Coronary artery (tissue), 2 donors: ENCODE measurements at regions not wholly inside any gene's neighbourhood (a gene's known extent, or its start where the extent isn't known, plus 50 kb on each side); places are given as distances from the start of the nearest gene placed in this dataset.
"Not testable (repeated sequence)": the region's sequence is repeated elsewhere in the genome, so short reads cannot be mapped to it uniquely, and the experiment has no call there.

Experiments used
- DNase-seq: peaks from one replicate; pipeline ENCODE4 v3.0.0-alpha.2; 2017; ENCODE audit warnings: low spot score
- H3K27ac ChIP-seq, 2 donors: fragments of 200-600 bp; sonication (generic); one replicate each; pipeline ENCODE4 v1.5.1; 2016 to 2019
- H3K4me3 ChIP-seq: fragments of 200-600 bp; sonication (generic); 2 replicates; pipeline ENCODE4 v1.5.1; 2016; ENCODE audit warnings: mild to moderate bottlenecking, moderate library complexity
- CTCF ChIP-seq: fragments of 200-600 bp; sonication (generic); IDR thresholded peaks from one replicate; pipeline ENCODE4 v1.5.1; 2019; ENCODE audit warnings: antibody characterized with exemption

GRCh38 chr12:90729736-90730135 is 225.2 kb downstream of the CCER1 start:
- TF ChIP-seq CTCF = no peak
- Histone ChIP-seq H3K4me3 (no peak overlapping the region), H3K27ac (no peak overlapping the region)
- no peak for DNase-seq

GRCh38 chr12:90712671-90713070 is 242.3 kb downstream of the CCER1 start:
- DNase-seq = no peak
- Histone ChIP-seq H3K4me3 (no peak overlapping the region), H3K27ac (no peak overlapping the region)
- no peak for TF ChIP-seq CTCF

GRCh38 chr12:90710711-90711110 is 244.3 kb downstream of the CCER1 start:
- TF ChIP-seq CTCF = no peak
- H3K27ac ChIP-seq = no peak overlapping the region

GRCh38 chr12:90706036-90706435 is 248.9 kb downstream of the CCER1 start:
- Histone ChIP-seq H3K27ac (no peak overlapping the region), H3K4me3 (no peak overlapping the region)
- TF ChIP-seq CTCF = no peak
- no peak for DNase-seq

More at GRCh38 chr12:90710711-90711110, 244.3 kb downstream of the CCER1 start:
- DNase-seq = no peak
- no peak overlapping the region for H3K4me3 ChIP-seq

- H3K27ac ChIP-seq = no peak overlapping the region
- H3K4me3 ChIP-seq = no peak overlapping the region
- TF ChIP-seq CTCF = no peak
- DNase-seq = no peak
These were observed 259.6 kb downstream of the CCER1 start for GRCh38 chr12:90695415-90695814.

- Histone ChIP-seq H3K27ac (no peak overlapping the region), H3K4me3 (no peak overlapping the region)
- TF ChIP-seq CTCF = no peak
- DNase-seq = no peak
These were observed 264.9 kb downstream of the CCER1 start for GRCh38 chr12:90690120-90690519.

- not testable (repeated sequence) for H3K4me3 ChIP-seq, DNase-seq, H3K27ac ChIP-seq
These were observed 267.3 kb downstream of the CCER1 start for GRCh38 chr12:90687682-90688081.

GRCh38 chr12:90683871-90684270 is 271.1 kb downstream of the CCER1 start:
- H3K27ac ChIP-seq = no peak overlapping the region
- no peak overlapping the region for H3K4me3 ChIP-seq
- no peak for DNase-seq
- no peak for TF ChIP-seq CTCF
